A673 (cell line): ENCODE measurements at regions not wholly inside any gene's neighbourhood (a gene's known extent, or its start where the extent isn't known, plus 50 kb on each side); places are given as distances from the start of the nearest gene placed in this dataset.
"Not testable (repeated sequence)": the region's sequence is repeated elsewhere in the genome, so short reads cannot be mapped to it uniquely, and the experiment has no call there.

Experiments
- BruUV-seq: library from RNA; stranded (reverse); fragments of 400-500 nt; replicated peaks from 2 replicates; lab custom pipeline; 2021; lab: Mats Ljungman, UMichigan
- CTCF ChIA-PET: fragments of 300-600 bp; sonication (Branson Sonifier 250); formaldehyde crosslinking; loops from one replicate; lab custom pipeline; 2022; ENCODE audit warnings: antibody characterized with exemption; lab: Charles Lee
- POLR2A ChIA-PET: fragments of 300-600 bp; sonication (Branson Sonifier 250); formaldehyde crosslinking; loops from one replicate; lab custom pipeline; 2022; ENCODE audit warnings: antibody characterized with exemption; ENCODE audit not compliant: low non-redundant PET; lab: Charles Lee
- DNase-seq: peaks from one replicate; pipeline ENCODE4 v3.0.0-alpha.2; 2015; ENCODE audit warnings: low spot score
- H3K27ac ChIP-seq: fragments of 200-600 bp; sonication (generic); 2 replicates; pipeline ENCODE4 v1.5.1; 2016; ENCODE audit warnings: mixed run types, low read depth, mild to moderate bottlenecking, mixed read lengths, antibody characterized with exemption, low read length; ENCODE audit not compliant: poor library complexity, severe bottlenecking
- H3K27me3 ChIP-seq: fragments of 200-600 bp; sonication (generic); replicated peaks from 2 replicates; pipeline ENCODE4 v1.6.1; 2017; ENCODE audit warnings: mixed run types, low read depth, mild to moderate bottlenecking, mixed read lengths, antibody characterized with exemption, low read length; ENCODE audit not compliant: insufficient read depth, poor library complexity
- H3K36me3 ChIP-seq: fragments of 200-600 bp; sonication (generic); 2 replicates; pipeline ENCODE4 v1.6.1; 2016; ENCODE audit warnings: mixed run types, mild to moderate bottlenecking, mixed read lengths, antibody characterized with exemption, low read length; ENCODE audit not compliant: insufficient read depth, poor library complexity, severe bottlenecking
- H3K4me1 ChIP-seq: fragments of 200-600 bp; sonication (generic); 2 replicates; pipeline ENCODE4 v1.6.1; 2017; ENCODE audit warnings: mixed run types, mild to moderate bottlenecking, mixed read lengths, antibody characterized with exemption, low read length; ENCODE audit not compliant: insufficient read depth, poor library complexity, severe bottlenecking
- H3K4me3 ChIP-seq: fragments of 200-600 bp; sonication (generic); 2 replicates; pipeline ENCODE4 v1.5.1; 2016; ENCODE audit warnings: low read depth, mixed run types, mild to moderate bottlenecking, mixed read lengths, low read length; ENCODE audit not compliant: poor library complexity, severe bottlenecking
- H3K9me3 ChIP-seq: fragments of 200-600 bp; sonication (generic); 2 replicates; pipeline ENCODE4 v1.6.1; 2016; ENCODE audit warnings: mixed run types, low read depth, mild to moderate bottlenecking, mixed read lengths, antibody characterized with exemption, low read length; ENCODE audit not compliant: poor library complexity, severe bottlenecking
- intact Hi-C: fragments of 100-400 bp; cut with micrococcal nuclease; formaldehyde crosslinking; loops from one replicate; pipeline ENCODE4 v1.10.0; 2022; ENCODE audit not compliant: unreplicated experiment

DNA sequence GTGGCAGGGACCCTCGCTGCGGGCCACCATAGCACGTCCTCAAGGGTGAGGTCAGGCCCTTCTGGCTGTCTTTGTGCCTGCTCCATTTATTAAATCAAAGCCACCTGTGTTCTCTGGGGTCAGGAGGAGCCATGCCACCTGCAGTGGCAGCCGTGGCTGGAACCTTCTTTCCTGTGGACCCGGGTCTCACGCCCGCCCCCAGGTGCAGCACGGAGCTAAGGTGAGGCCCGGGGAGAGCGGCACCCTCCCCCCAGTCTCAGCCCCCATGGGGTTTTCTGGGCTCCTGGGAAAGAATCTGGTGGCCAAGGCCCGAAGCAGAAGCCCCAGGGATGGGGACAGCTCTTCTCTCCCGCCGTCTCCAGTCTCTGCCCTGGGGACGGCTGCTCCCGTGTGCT is 195.4 kb downstream of the LAT start:
- DNase-seq, POLR2A ChIA-PET, intact Hi-C loops, H3K9me3 ChIP-seq, H3K4me1 ChIP-seq, H3K27me3 ChIP-seq, H3K27ac ChIP-seq, H3K4me3 ChIP-seq, CTCF ChIA-PET, H3K36me3 ChIP-seq, BruUV-seq: not testable (repeated sequence)

DNA sequence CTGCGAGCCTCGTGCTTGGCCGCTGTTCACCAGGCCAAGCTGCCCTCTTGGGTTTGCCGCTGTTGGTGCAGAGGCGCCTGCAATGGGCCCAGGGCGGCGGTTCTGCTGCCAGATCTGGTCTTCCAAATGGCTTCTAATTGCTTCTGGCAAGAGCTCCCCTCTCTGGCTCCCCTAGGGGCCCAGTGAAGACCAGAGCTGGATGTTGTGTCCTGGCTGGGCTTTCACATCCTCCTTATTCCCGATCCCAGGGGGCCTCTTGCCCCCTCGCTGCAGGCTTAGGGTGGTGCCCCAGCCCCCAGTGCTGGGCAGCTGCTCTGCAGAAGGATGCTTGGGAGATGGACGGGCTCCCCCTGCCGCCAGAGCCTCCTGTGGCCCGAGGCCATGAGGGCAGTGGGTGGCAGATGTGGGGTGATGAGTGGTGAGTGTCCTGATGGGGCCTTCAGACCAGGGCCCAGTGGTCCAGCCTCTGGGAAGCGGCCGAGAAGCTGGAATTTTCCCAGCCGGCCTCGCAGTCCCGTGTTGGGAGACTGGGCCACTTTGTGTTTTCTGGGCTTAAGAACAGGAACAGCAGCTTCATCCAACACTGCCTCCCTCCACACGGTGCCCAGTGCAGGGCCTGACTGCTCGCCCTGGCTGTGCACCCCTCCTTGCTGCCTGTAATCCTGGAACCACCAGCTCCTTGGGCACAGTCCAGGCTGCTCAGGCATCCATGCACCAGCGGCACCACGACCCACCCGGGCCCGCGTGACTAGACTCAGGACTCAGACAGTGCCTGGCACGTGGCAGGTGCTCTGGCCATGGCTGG is 194.8 kb downstream of the LAT start:
- H3K27me3 ChIP-seq, H3K4me1 ChIP-seq, intact Hi-C loops, POLR2A ChIA-PET, H3K36me3 ChIP-seq, H3K27ac ChIP-seq, DNase-seq, CTCF ChIA-PET, H3K4me3 ChIP-seq, BruUV-seq, H3K9me3 ChIP-seq: not testable (repeated sequence)

DNA sequence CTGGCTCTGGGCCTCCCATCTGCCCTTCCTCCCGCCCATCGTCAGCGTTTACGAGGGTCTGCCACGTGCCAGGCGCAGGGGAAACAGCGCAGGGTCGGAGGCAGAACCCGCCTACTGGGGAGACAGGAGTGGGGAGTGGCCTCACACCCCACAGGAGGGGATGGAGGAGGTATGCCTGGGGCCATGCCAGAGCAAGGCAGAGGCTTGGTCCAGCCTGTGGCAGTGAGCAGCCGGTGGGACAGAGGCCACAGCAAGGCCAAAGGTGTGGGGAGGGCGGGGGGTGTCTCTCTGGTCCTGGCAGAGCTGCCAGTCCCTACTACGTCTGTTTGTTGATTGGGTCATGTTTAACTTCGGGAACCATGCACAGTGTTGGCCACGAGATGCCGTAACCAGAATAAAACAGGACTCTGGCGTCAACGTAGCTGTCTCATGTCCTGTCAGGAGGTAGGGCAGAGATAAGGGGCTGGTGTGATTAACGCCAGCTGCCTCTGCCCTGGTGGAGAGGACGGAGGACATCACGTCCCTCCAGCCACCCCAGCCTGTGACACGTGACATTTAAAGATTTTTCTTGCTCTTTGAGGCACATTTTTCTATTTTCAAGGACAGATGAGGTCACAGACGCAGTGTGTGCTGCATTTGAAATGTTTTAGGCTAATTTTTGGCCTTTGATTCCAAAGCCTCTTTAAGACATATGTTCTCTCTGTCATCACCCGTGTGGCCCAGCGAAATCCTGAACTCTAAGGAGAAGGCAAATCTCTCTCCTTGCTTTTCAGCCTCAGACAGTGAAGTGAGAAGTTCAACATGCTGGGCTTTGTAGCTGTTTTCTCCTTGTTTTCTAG is 193.3 kb downstream of the LAT start:
- H3K27me3 ChIP-seq, DNase-seq, CTCF ChIA-PET: not testable (repeated sequence)

GRCh38 chr16:29177203-29177887 is 192.5 kb downstream of the LAT start:
- BruUV-seq, DNase-seq, intact Hi-C loops, H3K9me3 ChIP-seq, CTCF ChIA-PET, POLR2A ChIA-PET, H3K4me3 ChIP-seq, H3K27me3 ChIP-seq, H3K4me1 ChIP-seq, H3K27ac ChIP-seq, H3K36me3 ChIP-seq: not testable (repeated sequence)

More for the DNA sequence above, 193.3 kb downstream of the LAT start:
- POLR2A ChIA-PET, H3K9me3 ChIP-seq, H3K27ac ChIP-seq, H3K4me1 ChIP-seq, H3K36me3 ChIP-seq, intact Hi-C loops, H3K4me3 ChIP-seq, BruUV-seq: not testable (repeated sequence)

DNA sequence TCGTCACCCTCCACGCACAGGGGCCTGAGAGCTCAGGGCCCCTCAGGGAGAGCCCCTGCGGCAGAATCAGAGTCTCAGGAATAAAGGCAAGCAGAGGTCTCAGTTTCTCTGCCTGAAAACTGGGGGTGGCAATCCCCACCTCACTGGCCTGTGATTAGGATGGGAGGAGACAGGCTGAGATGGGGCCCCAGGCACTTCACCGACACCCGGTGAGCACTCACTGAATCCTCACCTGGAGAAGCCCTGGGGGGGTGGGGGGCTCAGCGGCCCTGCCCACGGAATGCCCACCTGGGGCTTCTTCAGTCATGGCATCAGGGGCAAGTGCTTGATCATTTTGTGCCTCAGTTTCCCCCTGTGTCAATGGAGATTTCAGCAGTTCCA is 192.0 kb downstream of the LAT start:
- DNase-seq, BruUV-seq, H3K4me3 ChIP-seq, H3K36me3 ChIP-seq, H3K27ac ChIP-seq, H3K9me3 ChIP-seq, CTCF ChIA-PET, H3K4me1 ChIP-seq, intact Hi-C loops, POLR2A ChIA-PET, H3K27me3 ChIP-seq: not testable (repeated sequence)

GRCh38 chr16:29176154-29176470 is 191.3 kb downstream of the LAT start:
- H3K4me3 ChIP-seq, BruUV-seq, H3K9me3 ChIP-seq, H3K27ac ChIP-seq, H3K36me3 ChIP-seq, H3K4me1 ChIP-seq, intact Hi-C loops, DNase-seq, CTCF ChIA-PET, H3K27me3 ChIP-seq: not testable (repeated sequence)
- POLR2A ChIA-PET, result interaction anchor here (0.6 kb wide), 1 partner anchor 677 kb away, joined by 4 read pairs; no protein-coding TSS in a partner anchor

- CTCF ChIA-PET, DNase-seq, BruUV-seq, H3K9me3 ChIP-seq, H3K27me3 ChIP-seq, intact Hi-C loops, H3K4me3 ChIP-seq, H3K4me1 ChIP-seq, H3K27ac ChIP-seq, H3K36me3 ChIP-seq: not testable (repeated sequence)
- POLR2A ChIA-PET, result interaction anchor here (0.6 kb wide), 1 partner anchor 677 kb away, joined by 4 read pairs; no protein-coding TSS in a partner anchor
Observed at GRCh38 chr16:29175411-29176153, 190.7 kb downstream of the LAT start.
